ENCODE measurements at regions not wholly inside any gene's neighbourhood (a gene's known extent, or its start where the extent isn't known, plus 50 kb on each side); places are given as distances from the start of the nearest gene placed in this dataset.

GRCh38 chr20:52780462-52780861 is 191.7 kb upstream of the TSHZ2 start:
- TF ChIP-seq CTCF (IDR thresholded peaks at IDR 0.05; ENCODE audit: low read depth, low read length, missing control alignments) = no peak
- no peak overlapping the region for H3K4me3 ChIP-seq (replicated peaks; ENCODE audit: low read depth, low read length)

GRCh38 chr20:52779125-52779524 is 193.0 kb upstream of the TSHZ2 start:
- no peak overlapping the region for H3K4me3 ChIP-seq (replicated peaks; ENCODE audit: low read depth, low read length)
- no peak for DNase-seq (ENCODE audit: extremely low read depth, low read depth)
- no peak for TF ChIP-seq CTCF (IDR thresholded peaks at IDR 0.05; ENCODE audit: low read depth, low read length, missing control alignments)

More at GRCh38 chr20:52780462-52780861, 191.7 kb upstream of the TSHZ2 start:
- no peak for DNase-seq (ENCODE audit: extremely low read depth, low read depth)

- no peak for DNase-seq (ENCODE audit: extremely low read depth, low read depth)
- H3K4me3 ChIP-seq (replicated peaks; ENCODE audit: low read depth, low read length) = no peak overlapping the region
- no peak for TF ChIP-seq CTCF (IDR thresholded peaks at IDR 0.05; ENCODE audit: low read depth, low read length, missing control alignments)
Observed at GRCh38 chr20:52777171-52777570, 195.0 kb upstream of the TSHZ2 start.

GRCh38 chr20:52775786-52776185 is 196.4 kb upstream of the TSHZ2 start:
- TF ChIP-seq CTCF (IDR thresholded peaks at IDR 0.05; ENCODE audit: low read depth, low read length, missing control alignments) = no peak
- no peak overlapping the region for H3K4me3 ChIP-seq (replicated peaks; ENCODE audit: low read depth, low read length)
- DNase-seq (ENCODE audit: extremely low read depth, low read depth) = no peak

- DNase-seq (ENCODE audit: extremely low read depth, low read depth) = no peak
- no peak overlapping the region for H3K4me3 ChIP-seq (replicated peaks; ENCODE audit: low read depth, low read length)
- no peak for TF ChIP-seq CTCF (IDR thresholded peaks at IDR 0.05; ENCODE audit: low read depth, low read length, missing control alignments)
Observed at GRCh38 chr20:52768694-52769093, 203.5 kb upstream of the TSHZ2 start.

- TF ChIP-seq CTCF (IDR thresholded peaks at IDR 0.05; ENCODE audit: low read depth, low read length, missing control alignments) = no peak
- no peak overlapping the region for H3K4me3 ChIP-seq (replicated peaks; ENCODE audit: low read depth, low read length)
- DNase-seq (ENCODE audit: extremely low read depth, low read depth) = no peak
Observed at GRCh38 chr20:52766645-52767435, 205.3 kb upstream of the TSHZ2 start.

Data from HFF-Myc (cell line).